ENCODE measurements at regions not wholly inside any gene's neighbourhood (a gene's known extent, or its start where the extent isn't known, plus 50 kb on each side); places are given as distances from the start of the nearest gene placed in this dataset.

GRCh38 chr6:40973304-40973703 lies 65.7 kb downstream of the UNC5CL start:
- Histone ChIP-seq H3K27me3 (replicated peaks; ENCODE audit: insufficient read depth, low read depth, low read length, poor library complexity) (peaks cover 30% of the 10 kb centered on the region), H3K36me3 (ENCODE audit: insufficient read depth, low read length, poor library complexity, severe bottlenecking) (no peaks in the 10 kb centered on the region), H3K27ac (ENCODE audit: low read depth, low read length, poor library complexity, severe bottlenecking) (no peak overlapping the region), H3K4me1 (ENCODE audit: insufficient read depth, low read length, poor library complexity, severe bottlenecking) (no peaks in the 10 kb centered on the region), H3K4me3 (ENCODE audit: low read depth, low read length, poor library complexity, severe bottlenecking) (no peak overlapping the region), H3K9me3 (ENCODE audit: low read depth, low read length, poor library complexity, severe bottlenecking) (no peaks in the 10 kb centered on the region)
- POLR2A ChIA-PET (ENCODE audit: low non-redundant PET): no interaction called here
- BruUV-seq (replicated peaks): no TSS peak
- CTCF ChIA-PET: no interaction called here
- DNase-seq (ENCODE audit: low spot score): no peak
- TF ChIP-seq EZH2 (IDR thresholded peaks at IDR 0.05; ENCODE audit: borderline replicate concordance, low read depth, low read length, poor library complexity, severe bottlenecking) (no peak), CTCF (conservative IDR thresholded peaks at IDR 0.05; ENCODE audit: low read depth, low read length) (no peak)
- intact Hi-C loops (cut with micrococcal nuclease; ENCODE audit: unreplicated experiment): no loop called here

GRCh38 chr6:40972814-40973213 lies 66.2 kb downstream of the UNC5CL start:
- CTCF ChIA-PET: no interaction called here
- Histone ChIP-seq H3K9me3 (ENCODE audit: low read depth, low read length, poor library complexity, severe bottlenecking) (no peaks in the 10 kb centered on the region), H3K27me3 (replicated peaks; ENCODE audit: insufficient read depth, low read depth, low read length, poor library complexity) (peaks cover 28% of the 10 kb centered on the region), H3K4me3 (ENCODE audit: low read depth, low read length, poor library complexity, severe bottlenecking) (no peak overlapping the region), H3K27ac (ENCODE audit: low read depth, low read length, poor library complexity, severe bottlenecking) (no peak overlapping the region), H3K4me1 (ENCODE audit: insufficient read depth, low read length, poor library complexity, severe bottlenecking) (no peaks in the 10 kb centered on the region), H3K36me3 (ENCODE audit: insufficient read depth, low read length, poor library complexity, severe bottlenecking) (no peaks in the 10 kb centered on the region)
- no peak for TF ChIP-seq EZH2 (IDR thresholded peaks at IDR 0.05; ENCODE audit: borderline replicate concordance, low read depth, low read length, poor library complexity, severe bottlenecking)
- TF ChIP-seq CTCF (conservative IDR thresholded peaks at IDR 0.05; ENCODE audit: low read depth, low read length): no peak
- DNase-seq (ENCODE audit: low spot score): no peak
- intact Hi-C loops (cut with micrococcal nuclease; ENCODE audit: unreplicated experiment): no loop called here
- BruUV-seq (replicated peaks): no TSS peak
- POLR2A ChIA-PET (ENCODE audit: low non-redundant PET): no interaction called here

- H3K4me1 ChIP-seq (ENCODE audit: insufficient read depth, low read length, poor library complexity, severe bottlenecking): no peaks in the 10 kb centered on the region
- no peaks in the 10 kb centered on the region for H3K36me3 ChIP-seq (ENCODE audit: insufficient read depth, low read length, poor library complexity, severe bottlenecking)
- H3K27ac ChIP-seq (ENCODE audit: low read depth, low read length, poor library complexity, severe bottlenecking): no peak overlapping the region
- TF ChIP-seq CTCF (conservative IDR thresholded peaks at IDR 0.05; ENCODE audit: low read depth, low read length): no peak
- TF ChIP-seq EZH2 (IDR thresholded peaks at IDR 0.05; ENCODE audit: borderline replicate concordance, low read depth, low read length, poor library complexity, severe bottlenecking): no peak
- CTCF ChIA-PET: no interaction called here
- BruUV-seq (replicated peaks): no TSS peak
- POLR2A ChIA-PET (ENCODE audit: low non-redundant PET): no interaction called here
- H3K9me3 ChIP-seq (ENCODE audit: low read depth, low read length, poor library complexity, severe bottlenecking): no peaks in the 10 kb centered on the region
- intact Hi-C loops (cut with micrococcal nuclease; ENCODE audit: unreplicated experiment): no loop called here
- DNase-seq (ENCODE audit: low spot score): no peak
- peaks cover 23% of the 10 kb centered on the region for H3K27me3 ChIP-seq (replicated peaks; ENCODE audit: insufficient read depth, low read depth, low read length, poor library complexity)
- no peak overlapping the region for H3K4me3 ChIP-seq (ENCODE audit: low read depth, low read length, poor library complexity, severe bottlenecking)
Measured at GRCh38 chr6:40972190-40972589, 66.8 kb downstream of the UNC5CL start.
